ENCODE measurements at regions not wholly inside any gene's neighbourhood (a gene's known extent, or its start where the extent isn't known, plus 50 kb on each side); places are given as distances from the start of the nearest gene placed in this dataset.

DNA sequence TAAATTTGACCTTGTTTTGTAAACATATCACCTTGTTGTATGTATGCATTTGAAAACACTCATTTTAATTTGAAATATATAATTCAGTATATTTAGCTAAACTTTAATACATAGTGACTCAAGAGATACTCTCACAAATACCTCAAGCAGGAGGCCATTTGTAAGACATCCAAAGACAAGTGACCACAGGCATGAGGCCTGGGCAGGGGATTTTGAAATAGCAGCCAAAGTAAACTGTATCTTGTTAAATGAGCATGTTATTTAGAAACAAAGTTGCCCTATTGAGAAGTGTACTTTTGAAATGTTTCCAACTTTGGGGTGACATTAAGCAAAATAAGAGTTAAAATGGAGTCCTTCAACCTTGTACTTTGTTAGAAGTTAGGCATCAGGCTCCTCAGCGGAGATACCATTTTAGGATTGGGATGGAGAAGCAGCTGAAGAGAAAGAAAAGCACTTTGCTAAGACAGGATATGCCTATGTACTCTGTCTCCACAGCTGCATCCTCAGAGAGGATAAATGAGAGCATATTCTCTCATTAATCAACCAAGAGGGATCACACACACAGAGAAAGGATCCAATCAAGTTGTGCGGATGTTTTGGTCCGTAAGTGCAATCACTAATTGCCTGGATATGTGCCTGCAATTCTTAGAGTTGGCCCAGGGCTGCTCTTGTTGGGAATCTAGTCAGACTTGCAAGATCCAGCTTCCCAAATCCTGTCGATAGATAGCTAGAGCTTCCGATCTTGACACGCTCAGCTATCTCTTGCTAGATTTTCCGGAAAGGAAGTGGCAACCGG lies 157.5 kb upstream of the HAPLN1 start:
- TF ChIP-seq, protein P1, sequence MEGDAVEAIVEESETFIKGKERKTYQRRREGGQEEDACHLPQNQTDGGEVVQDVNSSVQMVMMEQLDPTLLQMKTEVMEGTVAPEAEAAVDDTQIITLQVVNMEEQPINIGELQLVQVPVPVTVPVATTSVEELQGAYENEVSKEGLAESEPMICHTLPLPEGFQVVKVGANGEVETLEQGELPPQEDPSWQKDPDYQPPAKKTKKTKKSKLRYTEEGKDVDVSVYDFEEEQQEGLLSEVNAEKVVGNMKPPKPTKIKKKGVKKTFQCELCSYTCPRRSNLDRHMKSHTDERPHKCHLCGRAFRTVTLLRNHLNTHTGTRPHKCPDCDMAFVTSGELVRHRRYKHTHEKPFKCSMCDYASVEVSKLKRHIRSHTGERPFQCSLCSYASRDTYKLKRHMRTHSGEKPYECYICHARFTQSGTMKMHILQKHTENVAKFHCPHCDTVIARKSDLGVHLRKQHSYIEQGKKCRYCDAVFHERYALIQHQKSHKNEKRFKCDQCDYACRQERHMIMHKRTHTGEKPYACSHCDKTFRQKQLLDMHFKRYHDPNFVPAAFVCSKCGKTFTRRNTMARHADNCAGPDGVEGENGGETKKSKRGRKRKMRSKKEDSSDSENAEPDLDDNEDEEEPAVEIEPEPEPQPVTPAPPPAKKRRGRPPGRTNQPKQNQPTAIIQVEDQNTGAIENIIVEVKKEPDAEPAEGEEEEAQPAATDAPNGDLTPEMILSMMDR (IDR thresholded peaks at IDR 0.05), result no peak
- TF ChIP-seq POLR2A (IDR thresholded peaks at IDR 0.05), result no peak

Data from thyroid gland (tissue), 4 donors.